A549 (cell line): ENCODE measurements at regions not wholly inside any gene's neighbourhood (a gene's known extent, or its start where the extent isn't known, plus 50 kb on each side); places are given as distances from the start of the nearest gene placed in this dataset.
"Not testable (repeated sequence)": the region's sequence is repeated elsewhere in the genome, so short reads cannot be mapped to it uniquely, and the experiment has no call there.

Source experiments
- ATAC-seq, 2 experiments: fragments of 200-7000 bp in 1 of 2; fragments of >200 bp in 1 of 2; cut with Nextera tagmentation in 1 of 2; cut with Tn5 transposase in 1 of 2; 3 replicates each; pipeline versions ENCODE4 v1.8.0 to v1.9.1; 2018 to 2020; ENCODE audit warnings: mild to moderate bottlenecking in 1 of 2, moderate library complexity in 1 of 2
- CTCF ChIA-PET: fragments of 300-600 bp; sonication (Branson Sonifier 250); formaldehyde crosslinking; extraction: SDS; loops from one replicate; lab custom pipeline; 2021; ENCODE audit warnings: antibody characterized with exemption, inconsistent platforms; lab: Yijun Ruan, JAX
- POLR2A ChIA-PET: fragments of 350-600 bp; formaldehyde crosslinking; extraction: SDS; loops from one replicate; lab custom pipeline; 2021; ENCODE audit warnings: antibody characterized with exemption, inconsistent platforms; lab: Yijun Ruan, JAX
- DNase-seq, 2 experiments: peaks; one replicate each; pipeline versions ENCODE4 v3.0.0 to v3.0.0-alpha.2; 2011 to 2016; ENCODE audit warnings: low read depth in 1 of 2, low spot score in 1 of 2
- FAIRE-seq: peaks from 2 replicates; lab custom pipeline; 2011; peaks lifted over from hg19 to GRCh38; lab: Jason Lieb, UNC
- H3K27ac ChIP-seq, 2 experiments: fragments of >200 bp; sonication (Bioruptor Twin); formaldehyde crosslinking; 3 replicates each; pipeline ENCODE4 v1.5.1; 2016 to 2017
- H3K4me1 ChIP-seq: fragments of >200 bp; sonication (Bioruptor Twin); formaldehyde crosslinking; 3 replicates; pipeline ENCODE4 v1.6.1; 2016
- H3K4me2 ChIP-seq: fragments of >200 bp; sonication (Bioruptor Twin); formaldehyde crosslinking; 3 replicates; pipeline ENCODE4 v1.6.1; 2016
- H3K4me3 ChIP-seq: fragments of >200 bp; sonication (Bioruptor Twin); formaldehyde crosslinking; 3 replicates; pipeline ENCODE4 v1.5.1; 2016
- H3K9me3 ChIP-seq: fragments of >200 bp; sonication (Bioruptor Twin); formaldehyde crosslinking; 3 replicates; pipeline ENCODE4 v1.6.1; 2016
- CHD2 ChIP-seq: fragments of 150-350 bp; IDR thresholded peaks from 2 replicates; pipeline ENCODE4 v1.6.1; 2014; ENCODE audit warnings: low read length; ENCODE audit not compliant: partially characterized antibody
- EHMT2 ChIP-seq: fragments of 200-600 bp; sonication (generic); IDR thresholded peaks from 2 replicates; pipeline ENCODE4 v1.6.1; 2016; ENCODE audit warnings: antibody characterized with exemption, low read depth, mild to moderate bottlenecking, moderate library complexity
- FOSB ChIP-seq: fragments of 250-450 bp; sonication (Bioruptor Pico); IDR thresholded peaks from 2 replicates; pipeline ENCODE4 v1.5.0; 2020; ENCODE audit warnings: mild to moderate bottlenecking, moderate library complexity
- FOXS1 ChIP-seq: fragments of 250-450 bp; sonication (Bioruptor Pico); IDR thresholded peaks from 2 replicates; pipeline ENCODE4 v1.5.0; 2020; ENCODE audit warnings: mild to moderate bottlenecking, moderate library complexity
- GATA3 ChIP-seq: IDR thresholded peaks from 2 replicates; pipeline ENCODE4 v1.6.1; 2012; ENCODE audit warnings: borderline replicate concordance
- HEYL ChIP-seq: fragments of 250-450 bp; sonication (Bioruptor Pico); IDR thresholded peaks from 2 replicates; pipeline ENCODE4 v1.8.0; 2021; ENCODE audit warnings: mild to moderate bottlenecking, moderate library complexity
- HOXA7 ChIP-seq: fragments of 250-450 bp; sonication (Bioruptor Pico); IDR thresholded peaks from 2 replicates; pipeline ENCODE4 v1.5.0; 2020; ENCODE audit warnings: mild to moderate bottlenecking, moderate library complexity
- HOXB13 ChIP-seq: fragments of 250-450 bp; sonication (Bioruptor Pico); IDR thresholded peaks from 2 replicates; pipeline ENCODE4 v1.5.0; 2020; ENCODE audit warnings: low read depth, mild to moderate bottlenecking, moderate library complexity
- JUNB ChIP-seq: fragments of >200 bp; sonication (Bioruptor Twin); formaldehyde crosslinking; IDR thresholded peaks from 2 replicates; pipeline ENCODE4 v1.6.1; 2016
- MAZ ChIP-seq: fragments of 150-350 bp; IDR thresholded peaks from 2 replicates; pipeline ENCODE4 v1.6.1; 2014; ENCODE audit warnings: antibody characterized with exemption, low read depth, low read length, borderline replicate concordance
- MYC ChIP-seq: IDR thresholded peaks from 2 replicates; pipeline ENCODE4 v1.6.1; 2012; ENCODE audit warnings: mild to moderate bottlenecking, inconsistent platforms, low read length, improper control_type of control experiment, borderline replicate concordance
- PHF8 ChIP-seq: fragments of 200-600 bp; sonication (generic); IDR thresholded peaks from 2 replicates; pipeline ENCODE4 v1.6.1; 2016; ENCODE audit warnings: low read depth, mild to moderate bottlenecking, antibody characterized with exemption, moderate library complexity, borderline replicate concordance
- POLR2A ChIP-seq: IDR thresholded peaks from 2 replicates; pipeline ENCODE4 v1.6.1; 2012; ENCODE audit warnings: mild to moderate bottlenecking, low read length
- RFX5 ChIP-seq: fragments of 450-650 bp; IDR thresholded peaks from 2 replicates; pipeline ENCODE4 v1.7.1; 2014; ENCODE audit warnings: antibody characterized with exemption, mild to moderate bottlenecking, moderate library complexity
- RNF2 ChIP-seq: fragments of 200-600 bp; sonication (generic); IDR thresholded peaks from 2 replicates; pipeline ENCODE4 v1.6.1; 2016; ENCODE audit warnings: low read depth, mild to moderate bottlenecking, antibody characterized with exemption, moderate library complexity, borderline replicate concordance
- SMC3 ChIP-seq: fragments of >200 bp; sonication (Bioruptor Twin); formaldehyde crosslinking; IDR thresholded peaks from 3 replicates; pipeline ENCODE4 v1.6.1; 2018; ENCODE audit warnings: inconsistent platforms
- SREBF2 ChIP-seq: fragments of 450-650 bp; IDR thresholded peaks from 2 replicates; pipeline ENCODE4 v1.6.1; 2014; ENCODE audit warnings: mild to moderate bottlenecking, moderate library complexity
- TFCP2L1 ChIP-seq: fragments of 250-450 bp; sonication (Bioruptor Pico); IDR thresholded peaks from 2 replicates; pipeline ENCODE4 v1.5.0; 2021; ENCODE audit warnings: mild to moderate bottlenecking
- TP53 ChIP-seq: fragments of 250-450 bp; sonication (Bioruptor Pico); IDR thresholded peaks from 2 replicates; pipeline ENCODE4 v1.5.0; 2021; ENCODE audit warnings: mild to moderate bottlenecking, moderate library complexity
- ZNF302 ChIP-seq: fragments of 250-450 bp; sonication (Bioruptor Pico); IDR thresholded peaks from 2 replicates; pipeline ENCODE4 v1.9.0; 2021; ENCODE audit warnings: inconsistent platforms, mild to moderate bottlenecking, moderate library complexity
- WGBS: methylation state at CpG from one replicate; pipeline ENCODE4 v1.1.6; 2017; ENCODE audit errors: missing lambda C conversion rate; 5-methylcytosine and 5-hydroxymethylcytosine counted together
- TF ChIP-seq, protein P1 (sequence below): fragments of >200 bp; sonication (Bioruptor Twin); formaldehyde crosslinking; IDR thresholded peaks from 2 replicates; pipeline ENCODE4 v1.6.1; 2016
- TF ChIP-seq, protein P2 (sequence below): fragments of 250-450 bp; sonication (Bioruptor Pico); IDR thresholded peaks from 2 replicates; pipeline ENCODE4 v1.5.0; 2020; ENCODE audit warnings: low read depth, mild to moderate bottlenecking, moderate library complexity
- TF ChIP-seq, protein P3 (sequence below): IDR thresholded peaks from 2 replicates; pipeline ENCODE4 v1.6.1; 2012; ENCODE audit warnings: low read depth, borderline replicate concordance
- TF ChIP-seq, protein P4 (sequence below): IDR thresholded peaks from 2 replicates; pipeline ENCODE4 v1.6.1; 2012
- TF ChIP-seq, protein P5 (sequence below): IDR thresholded peaks from 2 replicates; pipeline ENCODE4 v1.6.1; 2012
- TF ChIP-seq, protein P6 (sequence below): fragments of 150-350 bp; IDR thresholded peaks from 2 replicates; pipeline ENCODE4 v1.6.1; 2014; ENCODE audit warnings: low read depth, mild to moderate bottlenecking, low read length

DNA sequence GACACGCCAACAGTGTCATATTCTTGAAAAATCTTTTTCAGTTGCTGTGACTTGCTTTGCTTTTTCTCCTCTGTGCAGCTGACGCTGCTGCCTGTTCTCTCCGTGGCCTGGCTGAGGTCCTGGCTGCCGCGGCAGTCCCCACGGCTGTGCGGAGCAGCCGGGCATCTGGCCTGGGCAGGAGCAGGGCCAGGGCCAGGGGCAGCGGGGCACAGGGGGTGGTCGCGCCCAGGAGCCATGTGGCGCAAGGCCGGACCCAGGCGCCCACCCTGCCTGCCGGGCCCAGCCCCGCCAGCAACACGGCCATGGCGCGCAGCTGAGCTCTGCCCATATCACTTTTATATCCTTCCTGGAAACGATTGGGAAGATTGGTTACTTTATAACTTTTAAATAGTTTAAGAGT, 109.4 kb upstream of the ACBD5 start:
- POLR2A ChIA-PET: no interaction called here
- ATAC-seq: no peak
- 80% methylated on average over 20 of the region's 20 CpGs for whole genome bisulfite sequencing
- H3K27ac ChIP-seq: no peak overlapping the region
- TF ChIP-seq CHD2: no peak
- no peak for TF ChIP-seq TFCP2L1
- TF ChIP-seq, protein P1, sequence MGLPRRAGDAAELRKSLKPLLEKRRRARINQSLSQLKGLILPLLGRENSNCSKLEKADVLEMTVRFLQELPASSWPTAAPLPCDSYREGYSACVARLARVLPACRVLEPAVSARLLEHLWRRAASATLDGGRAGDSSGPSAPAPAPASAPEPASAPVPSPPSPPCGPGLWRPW: no peak
- no peak for TF ChIP-seq SMC3
- TF ChIP-seq MYC: no peak
- TF ChIP-seq JUNB: no peak
- no peak for TF ChIP-seq RFX5
- no peak for TF ChIP-seq GATA3
- no peak for TF ChIP-seq MAZ
- no peak for TF ChIP-seq POLR2A
- TF ChIP-seq HOXB13 (CRISPR knock-in tag): no peak
- TF ChIP-seq PHF8: no peak
- TF ChIP-seq, all 56 proteins: peak for 0
- CTCF ChIA-PET: interaction anchor here (2.3 kb wide), 1 partner anchor 10 kb away, joined by 14 read pairs; no protein-coding TSS in a partner anchor
- DNase-seq (no peak), FAIRE-seq (no peak)
- Histone ChIP-seq H3K4me1 (no peaks in the 10 kb centered on the region), H3K9me3 (no peaks in the 10 kb centered on the region), H3K4me2 (no peak overlapping the region), H3K4me3 (no peak overlapping the region)

DNA sequence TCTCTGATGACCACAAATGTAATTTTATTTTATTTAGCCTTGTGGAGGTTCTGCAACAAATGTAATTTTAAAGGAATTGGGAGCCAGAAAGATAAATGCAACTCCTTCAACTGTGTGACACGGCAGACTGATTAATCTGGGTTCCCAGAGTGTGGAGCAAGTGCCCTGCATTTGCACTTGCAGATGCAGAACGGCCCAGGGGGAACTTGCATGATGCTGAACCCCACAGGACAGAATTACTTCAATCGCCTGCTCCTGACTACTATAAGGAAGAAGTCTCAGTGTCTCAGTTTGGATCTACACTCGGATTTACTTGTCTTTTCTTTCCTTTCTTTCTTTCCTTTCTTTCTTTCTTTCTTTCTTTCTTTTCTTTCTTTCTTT, 107.2 kb upstream of the ACBD5 start:
- CTCF ChIA-PET, H3K4me3 ChIP-seq, POLR2A ChIA-PET, H3K4me2 ChIP-seq, H3K27ac ChIP-seq, ATAC-seq, H3K4me1 ChIP-seq, FAIRE-seq, H3K9me3 ChIP-seq, DNase-seq: not testable (repeated sequence)
- 5% methylated on average over 4 of the region's 4 CpGs for WGBS

DNA sequence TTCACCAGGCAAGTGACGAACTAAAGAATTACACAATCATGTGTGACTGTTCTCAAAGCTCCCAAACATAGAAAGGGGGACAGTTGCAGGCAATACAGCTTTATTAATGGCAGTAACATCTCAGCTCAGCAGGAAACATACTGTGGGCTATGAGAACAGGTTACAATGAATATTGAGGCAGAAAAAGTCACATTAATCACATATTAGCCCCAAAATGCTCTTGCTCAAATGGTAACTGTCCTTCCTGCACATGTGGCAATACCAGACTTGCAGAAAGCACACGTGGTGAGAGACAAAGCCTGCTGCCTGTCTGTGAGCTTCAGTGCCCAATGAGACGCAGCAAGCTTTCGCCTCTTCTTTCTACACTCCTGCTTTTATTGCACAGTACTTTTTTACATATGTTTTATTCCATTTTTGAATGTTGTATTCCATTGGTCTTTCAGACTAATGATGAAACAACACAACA, 104.9 kb upstream of the ACBD5 start:
- POLR2A ChIA-PET: no interaction called here
- ATAC-seq (no peak), FAIRE-seq (no peak), DNase-seq (no peak)
- Histone ChIP-seq H3K9me3 (no peaks in the 10 kb centered on the region), H3K4me2 (no peak overlapping the region), H3K27ac (no peak overlapping the region), H3K4me3 (no peak overlapping the region), H3K4me1 (no peaks in the 10 kb centered on the region)
- TF ChIP-seq, protein P2, sequence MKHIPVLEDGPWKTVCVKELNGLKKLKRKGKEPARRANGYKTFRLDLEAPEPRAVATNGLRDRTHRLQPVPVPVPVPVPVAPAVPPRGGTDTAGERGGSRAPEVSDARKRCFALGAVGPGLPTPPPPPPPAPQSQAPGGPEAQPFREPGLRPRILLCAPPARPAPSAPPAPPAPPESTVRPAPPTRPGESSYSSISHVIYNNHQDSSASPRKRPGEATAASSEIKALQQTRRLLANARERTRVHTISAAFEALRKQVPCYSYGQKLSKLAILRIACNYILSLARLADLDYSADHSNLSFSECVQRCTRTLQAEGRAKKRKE (CRISPR knock-in tag): no peak
- TF ChIP-seq, protein P3, sequence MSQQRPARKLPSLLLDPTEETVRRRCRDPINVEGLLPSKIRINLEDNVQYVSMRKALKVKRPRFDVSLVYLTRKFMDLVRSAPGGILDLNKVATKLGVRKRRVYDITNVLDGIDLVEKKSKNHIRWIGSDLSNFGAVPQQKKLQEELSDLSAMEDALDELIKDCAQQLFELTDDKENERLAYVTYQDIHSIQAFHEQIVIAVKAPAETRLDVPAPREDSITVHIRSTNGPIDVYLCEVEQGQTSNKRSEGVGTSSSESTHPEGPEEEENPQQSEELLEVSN: no peak
- TF ChIP-seq SREBF2 (no peak), HEYL (CRISPR knock-in tag) (no peak), HOXB13 (CRISPR knock-in tag) (no peak), ZNF302 (CRISPR knock-in tag) (no peak), RNF2 (no peak), JUNB (no peak), SMC3 (no peak), RFX5 (no peak), FOXS1 (no peak), HOXA7 (CRISPR knock-in tag) (no peak), EHMT2 (no peak), CHD2 (no peak), FOSB (CRISPR knock-in tag) (no peak), TP53 (CRISPR knock-in tag) (no peak)
- TF ChIP-seq, protein P4, sequence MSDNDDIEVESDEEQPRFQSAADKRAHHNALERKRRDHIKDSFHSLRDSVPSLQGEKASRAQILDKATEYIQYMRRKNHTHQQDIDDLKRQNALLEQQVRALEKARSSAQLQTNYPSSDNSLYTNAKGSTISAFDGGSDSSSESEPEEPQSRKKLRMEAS: no peak
- TF ChIP-seq, protein P5, sequence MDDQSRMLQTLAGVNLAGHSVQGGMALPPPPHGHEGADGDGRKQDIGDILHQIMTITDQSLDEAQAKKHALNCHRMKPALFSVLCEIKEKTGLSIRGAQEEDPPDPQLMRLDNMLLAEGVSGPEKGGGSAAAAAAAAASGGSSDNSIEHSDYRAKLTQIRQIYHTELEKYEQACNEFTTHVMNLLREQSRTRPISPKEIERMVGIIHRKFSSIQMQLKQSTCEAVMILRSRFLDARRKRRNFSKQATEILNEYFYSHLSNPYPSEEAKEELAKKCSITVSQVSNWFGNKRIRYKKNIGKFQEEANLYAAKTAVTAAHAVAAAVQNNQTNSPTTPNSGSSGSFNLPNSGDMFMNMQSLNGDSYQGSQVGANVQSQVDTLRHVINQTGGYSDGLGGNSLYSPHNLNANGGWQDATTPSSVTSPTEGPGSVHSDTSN: no peak
- TF ChIP-seq, protein P6, sequence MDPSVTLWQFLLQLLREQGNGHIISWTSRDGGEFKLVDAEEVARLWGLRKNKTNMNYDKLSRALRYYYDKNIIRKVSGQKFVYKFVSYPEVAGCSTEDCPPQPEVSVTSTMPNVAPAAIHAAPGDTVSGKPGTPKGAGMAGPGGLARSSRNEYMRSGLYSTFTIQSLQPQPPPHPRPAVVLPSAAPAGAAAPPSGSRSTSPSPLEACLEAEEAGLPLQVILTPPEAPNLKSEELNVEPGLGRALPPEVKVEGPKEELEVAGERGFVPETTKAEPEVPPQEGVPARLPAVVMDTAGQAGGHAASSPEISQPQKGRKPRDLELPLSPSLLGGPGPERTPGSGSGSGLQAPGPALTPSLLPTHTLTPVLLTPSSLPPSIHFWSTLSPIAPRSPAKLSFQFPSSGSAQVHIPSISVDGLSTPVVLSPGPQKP: no peak
- CTCF ChIA-PET: interaction anchor here (0.7 kb wide), 2 partner anchors 18 to 788 kb away, joined by 3 read pairs; no protein-coding TSS in a partner anchor
- 47% methylated on average over 4 of the region's 4 CpGs for WGBS
